PFSK-1 (cell line): ENCODE measurements at regions not wholly inside any gene's neighbourhood (a gene's known extent, or its start where the extent isn't known, plus 50 kb on each side); places are given as distances from the start of the nearest gene placed in this dataset.

Experiments
- FOXP2 ChIP-seq: optimal IDR thresholded peaks from 2 replicates; pipeline ENCODE3; 2011; ENCODE audit warnings: borderline replicate concordance, control low read depth, inconsistent platforms; ENCODE audit not compliant: insufficient read depth; ENCODE audit errors: extremely low read length, extremely low read depth
- POLR2AphosphoS5 ChIP-seq: IDR thresholded peaks from 2 replicates; pipeline ENCODE4 v1.6.1; 2012; ENCODE audit warnings: low read depth, mild to moderate bottlenecking, control low read depth, low read length, moderate library complexity
- REST ChIP-seq, 2 experiments: IDR thresholded peaks; 2 replicates each; pipeline versions ENCODE4 v1.6.1 to v1.8.0; 2011 to 2012; ENCODE audit warnings: low read depth in 2 of 2, low read length in 2 of 2, control low read depth in 1 of 2, inconsistent platforms in 1 of 2, mild to moderate bottlenecking in 1 of 2, moderate library complexity in 1 of 2; ENCODE audit not compliant: insufficient read depth in 1 of 2
- SIN3A ChIP-seq: IDR thresholded peaks from 2 replicates; pipeline ENCODE4 v1.6.1; 2012; ENCODE audit warnings: mild to moderate bottlenecking, low read length, moderate library complexity, borderline replicate concordance; ENCODE audit not compliant: insufficient read depth
- TAF1 ChIP-seq: IDR thresholded peaks from 2 replicates; pipeline ENCODE4 v1.6.1; 2012; ENCODE audit warnings: low read length, control low read depth, borderline replicate concordance; ENCODE audit not compliant: insufficient read depth

GRCh38 chr2:45172760-45173392, 163.6 kb upstream of the SIX2 start:
- TF ChIP-seq POLR2AphosphoS5: no peak

GRCh38 chr2:45172142-45172541, 162.9 kb upstream of the SIX2 start:
- TF ChIP-seq TAF1: no peak
- no peak for TF ChIP-seq SIN3A
- no peak for TF ChIP-seq REST (IDR thresholded peaks at IDR 0.05; ENCODE audit: insufficient read depth in 1 of 2, low read depth in 2 of 2, low read length in 2 of 2)
- TF ChIP-seq POLR2AphosphoS5: no peak
- no peak for TF ChIP-seq FOXP2

GRCh38 chr2:45171136-45171501, 161.9 kb upstream of the SIX2 start:
- TF ChIP-seq FOXP2: no peak
- TF ChIP-seq REST (IDR thresholded peaks at IDR 0.05; ENCODE audit: insufficient read depth in 1 of 2, low read depth in 2 of 2, low read length in 2 of 2): no peak
- no peak for TF ChIP-seq SIN3A
- no peak for TF ChIP-seq TAF1
- no peak for TF ChIP-seq POLR2AphosphoS5

- TF ChIP-seq SIN3A (no peak), REST (IDR thresholded peaks at IDR 0.05; ENCODE audit: insufficient read depth in 1 of 2, low read depth in 2 of 2, low read length in 2 of 2) (no peak), FOXP2 (no peak), TAF1 (no peak), POLR2AphosphoS5 (no peak)
Observed at GRCh38 chr2:45170191-45171135, 161.2 kb upstream of the SIX2 start.

- TF ChIP-seq TAF1: no peak
Observed at GRCh38 chr2:45169339-45170190, 160.3 kb upstream of the SIX2 start.

- TF ChIP-seq TAF1 (no peak), REST (IDR thresholded peaks at IDR 0.05; ENCODE audit: insufficient read depth in 1 of 2, low read depth in 2 of 2, low read length in 2 of 2) (no peak), FOXP2 (no peak), SIN3A (no peak), POLR2AphosphoS5 (no peak)
Observed at GRCh38 chr2:45168711-45169338, 159.6 kb upstream of the SIX2 start.
